Upper lobe of right lung (tissue), 1 donor: ENCODE measurements at regions not wholly inside any gene's neighbourhood (a gene's known extent, or its start where the extent isn't known, plus 50 kb on each side); places are given as distances from the start of the nearest gene placed in this dataset.
A peak's percentile ranks its signal among the peaks of the same experiment; 100 is the strongest.

Experiments used
- ATAC-seq: fragments of 200-7000 bp; cut with Tn5 transposase; one replicate; pipeline ENCODE4 v1.9.1; 2020; ENCODE audit warnings: mild to moderate bottlenecking, moderate library complexity
- DNase-seq: peaks from one replicate; pipeline ENCODE4 v3.0.0-alpha.2; 2020
- H3K27ac ChIP-seq: fragments of 200-600 bp; one replicate; pipeline ENCODE4 v1.8.0; 2022
- H3K27me3 ChIP-seq: fragments of 200-600 bp; one replicate; pipeline ENCODE4 v1.8.0; 2022; ENCODE audit warnings: mild to moderate bottlenecking
- H3K36me3 ChIP-seq: fragments of 200-600 bp; one replicate; pipeline ENCODE4 v1.8.0; 2022
- H3K4me1 ChIP-seq: fragments of 200-600 bp; one replicate; pipeline ENCODE4 v1.8.0; 2022
- H3K4me3 ChIP-seq: fragments of 200-600 bp; one replicate; pipeline ENCODE4 v1.8.0; 2022; ENCODE audit warnings: mild to moderate bottlenecking
- H3K9me3 ChIP-seq: fragments of 200-600 bp; one replicate; pipeline ENCODE4 v1.8.0; 2022
- CTCF ChIP-seq: fragments of 200-600 bp; IDR thresholded peaks from one replicate; pipeline ENCODE4 v1.8.0; 2022; ENCODE audit warnings: antibody characterized with exemption
- intact Hi-C: fragments of 100-400 bp; cut with DNase I; formaldehyde crosslinking; loops from one replicate; pipeline ENCODE4 v1.11.0; 2022
- donor health status: DM: no; HTN: yes; CAD: no; lungs with severe emphysema.

GRCh38 chrX:8349816-8350544 is 114.7 kb upstream of the VCX3B start:
- Histone ChIP-seq H3K36me3 (no peaks in the 10 kb centered on the region), H3K4me1 (no peaks in the 10 kb centered on the region), H3K4me3 (no peak overlapping the region), H3K27me3 (no peaks in the 10 kb centered on the region), H3K27ac (no peak overlapping the region), H3K9me3 (no peaks in the 10 kb centered on the region)
- no peak for TF ChIP-seq CTCF
- intact Hi-C loops, result no loop called here
- DNase-seq, result no peak
- ATAC-seq, result no peak

- intact Hi-C loops, result no loop called here
- Histone ChIP-seq H3K27me3 (no peaks in the 10 kb centered on the region), H3K27ac (no peak overlapping the region), H3K4me3 (no peak overlapping the region), H3K9me3 (no peaks in the 10 kb centered on the region), H3K4me1 (no peaks in the 10 kb centered on the region), H3K36me3 (no peaks in the 10 kb centered on the region)
- TF ChIP-seq CTCF, result no peak
- DNase-seq (no peak), ATAC-seq (no peak)
These were observed 106.3 kb upstream of the VCX3B start for GRCh38 chrX:8358302-8358701.

GRCh38 chrX:8364369-8365141 is 100.1 kb upstream of the VCX3B start:
- DNase-seq (no peak), ATAC-seq (peak; percentile 68)
- Histone ChIP-seq H3K4me3 (no peak overlapping the region), H3K27me3 (no peaks in the 10 kb centered on the region), H3K36me3 (no peaks in the 10 kb centered on the region), H3K27ac (no peak overlapping the region), H3K4me1 (no peaks in the 10 kb centered on the region), H3K9me3 (no peaks in the 10 kb centered on the region)
- peak; percentile 32 for TF ChIP-seq CTCF
- intact Hi-C loops, result no loop called here

- Histone ChIP-seq H3K27me3 (no peaks in the 10 kb centered on the region), H3K27ac (no peak overlapping the region), H3K9me3 (no peaks in the 10 kb centered on the region), H3K36me3 (no peaks in the 10 kb centered on the region), H3K4me1 (no peaks in the 10 kb centered on the region), H3K4me3 (no peak overlapping the region)
- intact Hi-C loops, result no loop called here
- DNase-seq, result no peak
- TF ChIP-seq CTCF, result no peak
- no peak for ATAC-seq
These were observed 98.1 kb upstream of the VCX3B start for GRCh38 chrX:8366481-8366880.

- DNase-seq, result no peak
- no peak for TF ChIP-seq CTCF
- no peaks in the 10 kb centered on the region for H3K36me3 ChIP-seq
- no peak overlapping the region for H3K27ac ChIP-seq
- H3K4me1 ChIP-seq, result no peaks in the 10 kb centered on the region
- no peak for ATAC-seq
- intact Hi-C loops, result no loop called here
- H3K27me3 ChIP-seq, result no peaks in the 10 kb centered on the region
- H3K9me3 ChIP-seq, result no peaks in the 10 kb centered on the region
- H3K4me3 ChIP-seq, result no peak overlapping the region
These were observed 90.4 kb upstream of the VCX3B start for GRCh38 chrX:8374041-8374825.
